ELR (cell line): ENCODE measurements at regions not wholly inside any gene's neighbourhood (a gene's known extent, or its start where the extent isn't known, plus 50 kb on each side); places are given as distances from the start of the nearest gene placed in this dataset.
"Not testable (repeated sequence)": the region's sequence is repeated elsewhere in the genome, so short reads cannot be mapped to it uniquely, and the experiment has no call there.

Experiments
- DNase-seq: peaks from one replicate; pipeline ENCODE4 v3.0.0-alpha.2; 2015; ENCODE audit warnings: low read depth

DNA sequence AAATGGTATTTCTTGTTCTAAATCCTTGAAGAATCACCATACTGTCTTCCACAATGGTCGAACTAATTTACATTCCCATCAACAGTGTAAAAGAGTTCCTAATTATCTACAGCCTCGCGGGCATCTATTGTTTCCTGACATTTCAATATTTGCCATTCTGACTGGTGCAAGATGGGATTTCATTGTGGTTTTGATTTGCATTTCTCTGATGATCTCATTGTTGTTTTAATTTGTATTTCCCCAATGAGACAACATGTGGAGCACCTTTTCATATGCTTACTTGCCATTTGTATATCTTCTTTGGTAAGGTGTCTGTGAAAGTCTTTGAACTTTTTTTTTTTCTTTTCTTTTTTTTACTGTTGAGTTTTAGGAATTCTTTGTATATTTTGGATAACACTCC lies 473.6 kb downstream of the KCTD16 start:
- DNase-seq: no peak

DNA sequence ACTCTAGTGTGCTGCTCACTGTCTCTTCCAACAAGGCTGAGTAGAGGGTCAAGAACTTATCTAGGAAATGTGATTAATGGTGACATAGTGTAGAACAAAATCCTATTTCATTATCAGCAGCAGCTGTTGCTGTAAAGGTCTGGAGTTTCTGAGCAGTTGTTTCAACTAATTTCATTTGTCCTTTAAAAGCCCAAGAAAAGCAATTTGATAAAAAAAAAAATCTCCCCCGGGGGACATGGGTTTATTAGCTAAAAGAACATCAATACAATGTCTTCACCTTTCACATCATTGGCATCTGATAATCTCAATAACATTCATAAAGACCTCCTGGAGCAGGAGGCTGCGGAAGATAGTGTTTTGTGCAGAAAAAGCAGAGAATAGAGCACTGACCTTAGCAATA lies 468.1 kb downstream of the KCTD16 start:
- no peak for DNase-seq

DNA sequence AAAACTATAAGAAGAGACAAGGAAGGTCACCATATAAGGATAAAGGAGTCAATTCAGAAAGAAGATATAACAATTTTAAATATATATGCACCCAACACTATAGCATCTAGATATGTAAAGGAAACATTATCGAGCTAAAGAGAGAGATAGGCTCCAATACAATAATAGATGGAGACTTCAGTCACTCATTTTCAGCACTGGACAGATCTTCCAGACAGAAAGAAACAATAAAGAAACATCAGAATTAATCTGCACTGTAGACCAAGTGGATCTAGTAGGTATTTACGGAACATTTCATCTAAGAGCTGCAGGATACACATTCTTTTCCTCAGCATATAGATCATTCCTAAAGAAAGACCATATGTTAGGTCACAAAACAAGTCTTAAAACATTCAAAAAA lies 463.5 kb downstream of the KCTD16 start:
- no peak for DNase-seq

DNA sequence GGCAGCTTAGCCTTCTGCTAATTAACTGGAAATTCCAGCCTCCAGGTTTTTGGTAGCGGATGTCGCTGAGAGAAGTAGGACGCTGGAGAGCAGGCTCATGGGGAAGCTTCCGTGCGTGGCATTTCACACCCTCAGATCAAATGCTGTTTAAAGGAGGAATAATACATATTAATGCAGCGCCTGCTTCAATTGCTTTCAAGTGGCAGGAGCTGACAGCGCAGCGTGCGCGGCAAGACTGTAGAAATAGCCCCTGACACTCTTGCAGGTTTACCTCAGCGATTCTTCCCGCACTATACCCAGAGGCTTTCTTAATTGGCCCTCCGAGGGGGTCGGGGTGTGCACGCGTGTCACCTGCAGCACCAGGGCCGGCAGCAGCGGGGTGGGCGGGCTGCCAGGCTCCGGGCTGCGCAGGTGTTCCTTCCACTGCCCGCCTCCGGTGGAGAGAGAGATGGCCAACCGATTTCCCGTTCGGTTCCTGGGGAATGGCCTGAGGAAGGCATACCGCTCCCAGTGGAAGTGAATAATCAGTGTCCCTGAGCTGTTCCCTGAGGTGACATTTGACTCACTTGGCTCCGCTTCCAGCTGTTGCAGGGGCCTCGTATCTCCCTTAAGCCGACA lies 427.9 kb downstream of the KCTD16 start:
- peak; percentile 2 for DNase-seq

DNA sequence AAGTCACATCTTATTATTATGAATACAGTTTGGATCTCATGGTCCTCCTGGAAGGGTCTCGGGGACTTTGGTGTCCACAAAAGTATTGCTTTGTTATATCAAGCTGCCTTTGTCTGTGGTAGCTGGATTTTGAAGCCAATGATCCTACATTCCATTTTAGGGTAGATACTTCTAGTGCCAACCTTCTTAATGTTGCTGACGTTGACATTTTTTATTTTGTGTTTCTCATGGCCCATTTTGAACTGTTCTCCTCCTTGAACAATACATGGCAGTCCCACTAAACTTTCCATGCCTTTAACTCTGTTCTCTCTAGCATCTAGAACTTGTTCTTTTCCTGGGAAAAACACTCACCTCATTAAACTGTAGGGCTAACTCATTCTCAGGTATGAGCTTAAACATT lies 425.8 kb downstream of the KCTD16 start:
- no peak for DNase-seq

DNA sequence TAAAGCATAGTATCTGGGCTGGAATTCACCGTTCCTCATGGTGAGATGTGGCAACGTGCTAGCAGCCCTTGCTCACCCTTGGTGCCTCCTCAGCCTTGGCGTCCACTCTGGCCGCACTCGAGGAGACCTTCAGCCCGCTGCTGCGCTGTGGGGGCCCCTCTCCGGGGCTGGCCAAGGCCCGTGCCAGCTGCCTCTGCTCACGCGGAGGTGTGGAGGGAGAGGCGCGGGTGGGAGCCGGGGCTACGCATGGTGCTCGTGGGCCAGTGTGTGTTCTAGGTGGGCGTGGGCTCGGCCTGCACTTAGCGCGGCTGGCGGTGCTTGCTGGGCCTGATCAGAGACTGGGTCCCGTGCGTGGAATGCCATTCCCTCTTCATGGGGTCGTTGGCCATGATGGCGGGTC lies 424.2 kb downstream of the KCTD16 start:
- DNase-seq: no peak

DNA sequence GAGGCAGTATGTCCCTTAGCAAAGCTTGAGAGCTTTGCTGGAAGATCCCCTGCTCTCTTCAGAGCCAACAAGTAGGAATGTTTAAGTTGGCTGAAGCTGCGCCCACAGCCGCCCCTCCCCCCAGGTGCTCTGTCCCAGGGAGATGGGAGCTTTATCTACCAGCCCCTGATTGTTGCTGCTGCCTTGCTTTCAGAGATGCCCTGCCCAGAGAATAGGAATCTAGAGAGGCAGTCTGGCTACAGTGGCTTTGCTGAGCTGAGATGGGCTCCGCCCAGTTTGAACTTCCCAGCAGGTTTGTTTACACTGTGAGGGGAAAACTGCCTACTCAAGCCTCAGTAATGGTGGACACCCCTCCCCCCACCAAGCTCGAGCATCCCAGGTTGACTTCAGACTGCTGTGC lies 423.6 kb downstream of the KCTD16 start:
- not testable (repeated sequence) for DNase-seq

DNA sequence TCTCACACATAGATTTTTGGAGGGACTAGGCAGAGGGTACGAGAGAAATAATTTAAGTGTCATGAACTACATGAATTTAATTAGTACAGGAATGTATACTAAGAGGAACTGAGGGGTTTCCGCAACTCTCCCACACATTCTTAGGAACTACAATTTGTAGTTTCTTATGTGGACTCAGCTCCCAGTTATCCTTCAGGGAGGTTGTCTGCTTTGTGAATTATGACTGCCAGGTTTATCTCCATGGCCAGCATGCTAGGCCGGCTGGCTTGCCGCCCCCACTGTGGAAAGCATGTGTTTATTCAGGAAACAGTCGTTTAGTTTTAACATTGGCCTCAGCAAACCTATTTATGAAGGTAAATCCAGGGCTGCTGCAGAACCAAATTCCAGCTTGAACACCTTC lies 415.0 kb downstream of the KCTD16 start:
- DNase-seq: no peak

DNA sequence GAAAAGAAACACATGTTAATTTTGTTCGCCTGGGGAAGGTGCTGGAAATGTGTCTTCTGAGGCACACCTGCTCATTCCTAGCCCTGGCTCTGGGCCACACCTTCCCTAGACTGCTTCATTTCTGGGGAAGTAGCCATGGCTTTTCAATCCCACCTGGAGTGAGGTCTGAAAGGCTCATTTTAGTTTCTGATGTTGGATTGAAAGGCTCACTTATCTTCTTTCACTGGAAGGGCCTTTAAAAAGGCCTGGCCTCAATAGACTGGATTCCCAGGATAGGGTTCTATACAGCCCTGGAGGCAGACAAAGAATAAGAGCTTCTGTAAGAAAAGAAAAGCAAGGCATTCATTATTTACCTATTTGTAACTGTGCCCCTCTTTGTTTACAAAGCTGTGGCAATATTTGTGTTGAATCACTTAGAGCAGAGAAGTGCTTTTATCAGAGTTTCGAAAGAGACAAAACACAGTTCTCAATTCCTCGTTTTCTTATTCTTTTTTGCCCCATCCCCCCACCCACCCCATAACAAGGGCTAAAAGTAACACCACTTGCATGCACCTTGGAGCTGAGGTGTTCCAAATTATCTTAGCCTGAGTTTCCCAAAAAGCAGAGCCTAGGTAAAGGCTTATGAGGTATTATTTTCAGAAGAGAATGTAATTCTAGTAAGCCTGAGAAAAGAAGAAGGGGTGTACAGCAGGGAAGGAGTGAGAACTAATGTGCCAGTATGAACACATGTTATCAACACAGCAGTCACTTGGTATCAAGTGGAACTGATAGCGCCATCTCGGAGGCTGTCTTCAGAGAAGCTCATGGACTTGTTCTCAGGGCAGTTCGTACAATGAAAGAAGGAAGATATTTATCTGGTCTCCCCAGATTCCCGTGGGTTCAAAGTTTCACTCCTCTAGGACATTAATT lies 413.1 kb downstream of the KCTD16 start:
- no peak for DNase-seq

DNA sequence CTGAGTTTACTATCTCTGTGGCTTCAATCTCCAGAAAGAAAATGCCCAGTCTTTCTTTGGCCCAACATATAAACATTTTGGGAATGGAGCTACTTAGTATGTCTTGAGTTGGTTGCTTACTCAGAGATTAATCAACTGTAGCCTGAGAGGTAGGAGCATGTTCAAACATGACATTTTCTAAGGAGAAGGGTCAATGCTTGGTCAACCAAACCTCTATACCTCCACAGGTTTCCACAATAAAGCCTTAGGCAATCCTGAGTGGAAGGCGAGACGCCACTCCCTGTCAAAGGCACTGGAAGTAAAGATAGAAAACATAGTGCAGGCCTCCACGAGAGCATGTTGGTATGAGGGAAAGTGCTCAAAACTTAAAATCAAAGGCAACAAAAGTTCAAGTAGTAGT lies 411.4 kb downstream of the KCTD16 start:
- no peak for DNase-seq

DNA sequence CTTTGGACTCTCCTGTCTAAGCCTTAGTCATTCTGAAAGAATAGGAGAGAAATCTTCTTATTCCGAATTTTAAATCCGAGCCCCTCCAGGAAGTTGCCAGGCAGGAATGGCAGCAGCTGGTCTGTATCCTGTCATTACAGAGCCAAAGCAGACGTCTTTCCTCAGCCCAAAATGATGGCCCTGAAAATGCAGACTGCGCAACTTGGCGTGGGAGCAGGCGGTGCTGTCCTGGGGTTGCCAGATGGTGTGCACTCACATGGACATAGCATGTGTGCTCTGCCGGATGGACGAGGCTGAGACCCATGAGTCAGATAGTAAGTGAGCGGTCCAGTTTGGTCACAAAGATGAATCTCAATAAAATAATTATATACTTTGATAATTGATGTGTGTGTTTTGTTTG lies 410.4 kb downstream of the KCTD16 start:
- no peak for DNase-seq

DNA sequence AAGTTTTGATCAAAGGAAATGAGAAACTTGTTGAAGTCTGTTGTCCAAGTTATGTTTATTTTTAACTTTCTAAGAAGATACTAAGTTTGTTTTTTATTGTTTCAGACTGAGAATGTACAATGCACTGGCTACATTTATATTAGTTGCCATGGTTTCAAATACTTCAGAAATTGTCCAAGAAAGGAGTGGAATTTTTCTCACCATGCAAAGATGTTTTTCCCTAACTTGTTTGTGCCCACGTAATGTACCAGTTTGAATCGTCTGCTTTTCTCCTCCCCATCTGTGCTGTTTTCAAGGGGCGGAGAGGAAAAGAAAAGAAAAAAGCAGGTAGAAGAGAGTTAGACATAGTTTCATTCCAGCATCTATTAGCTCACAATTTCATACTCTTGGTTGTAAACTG lies 407.0 kb downstream of the KCTD16 start:
- DNase-seq: no peak

DNA sequence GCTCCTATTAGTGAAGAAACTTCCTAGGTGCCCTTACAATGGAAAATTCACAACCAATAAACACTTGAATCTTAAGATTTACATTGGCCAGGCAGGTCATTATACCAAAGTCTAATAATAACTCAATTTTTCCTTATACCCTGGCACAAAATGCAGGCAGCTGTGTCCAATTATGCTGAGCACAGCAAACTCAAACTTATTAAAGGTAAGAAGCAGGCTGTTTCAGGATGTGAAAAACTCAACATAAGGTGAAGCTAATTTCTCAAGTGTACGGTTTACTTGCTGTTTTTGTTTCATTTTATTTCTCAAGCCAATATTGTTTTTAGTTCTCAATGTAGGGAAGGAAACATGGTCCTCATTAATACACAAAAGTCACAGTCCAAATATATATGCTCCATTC lies 405.1 kb downstream of the KCTD16 start:
- DNase-seq: no peak

DNA sequence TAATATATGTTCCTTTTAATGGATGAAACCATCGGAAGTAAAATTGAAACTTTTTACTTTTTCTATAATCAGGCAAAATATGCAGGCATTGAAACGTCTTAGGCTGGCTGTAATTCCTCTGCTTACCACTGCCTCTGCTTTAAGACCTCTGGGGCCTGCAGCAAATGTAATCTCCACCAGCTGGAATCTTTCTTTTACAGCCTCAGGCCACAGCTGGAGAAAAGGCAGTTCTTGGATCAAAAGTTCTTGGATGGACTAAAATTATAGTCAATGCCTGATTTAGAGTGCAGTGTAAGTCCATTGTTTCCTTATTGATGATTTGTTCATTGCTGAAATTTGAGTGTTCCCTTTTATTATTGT lies 396.7 kb downstream of the KCTD16 start:
- DNase-seq: peak; percentile 80

DNA sequence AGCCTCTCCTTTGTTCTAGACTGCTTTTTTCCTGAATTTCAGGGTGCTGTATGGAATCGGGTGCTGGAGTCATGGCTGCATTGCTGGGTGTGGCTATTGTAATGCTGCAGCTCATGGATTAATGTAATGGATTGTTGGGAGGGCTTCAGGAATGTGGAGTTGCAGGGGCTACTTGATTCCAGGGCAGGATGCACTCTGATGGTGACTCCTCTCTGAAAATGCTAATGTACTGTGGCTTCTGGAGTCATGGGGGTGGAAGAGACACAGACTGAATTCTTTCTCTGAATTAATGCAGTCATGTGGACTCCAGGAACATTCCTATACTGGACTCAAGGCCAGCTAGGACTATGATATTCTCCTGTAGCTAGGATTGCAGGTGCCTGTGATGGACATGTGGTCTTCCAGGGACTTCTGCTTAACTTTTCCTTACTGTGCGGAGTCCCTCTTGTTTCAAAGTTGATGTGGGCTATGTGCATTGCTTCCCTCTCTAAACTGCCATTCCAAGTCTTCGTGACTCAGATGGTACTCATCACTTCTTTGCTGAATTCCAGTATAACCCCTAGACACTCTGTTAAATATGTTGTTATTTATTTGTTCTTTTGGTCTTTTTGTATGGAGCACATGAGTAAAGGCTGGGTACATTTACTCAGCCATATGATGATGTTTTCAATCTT lies 396.2 kb downstream of the KCTD16 start:
- DNase-seq: peak; percentile 90

DNA sequence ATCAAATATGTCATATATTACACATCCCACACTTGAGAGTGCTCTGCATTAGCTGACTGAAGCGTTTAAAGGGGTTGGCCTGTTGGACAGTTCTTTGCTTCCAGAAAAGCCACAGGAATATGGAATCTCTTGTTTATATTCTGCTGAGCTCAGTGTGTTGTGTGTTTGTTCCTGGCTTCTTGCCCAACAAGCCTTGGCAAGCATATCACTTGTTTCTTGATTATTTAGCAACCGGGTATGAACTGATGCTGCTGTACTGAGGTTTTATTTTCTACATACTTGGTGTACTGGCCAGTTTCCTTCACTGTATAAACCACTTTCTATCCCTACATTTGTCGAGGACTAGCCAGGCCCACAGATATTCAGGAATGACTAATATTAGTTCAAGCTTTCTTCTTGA lies 378.9 kb downstream of the KCTD16 start:
- peak; percentile 8 for DNase-seq

DNA sequence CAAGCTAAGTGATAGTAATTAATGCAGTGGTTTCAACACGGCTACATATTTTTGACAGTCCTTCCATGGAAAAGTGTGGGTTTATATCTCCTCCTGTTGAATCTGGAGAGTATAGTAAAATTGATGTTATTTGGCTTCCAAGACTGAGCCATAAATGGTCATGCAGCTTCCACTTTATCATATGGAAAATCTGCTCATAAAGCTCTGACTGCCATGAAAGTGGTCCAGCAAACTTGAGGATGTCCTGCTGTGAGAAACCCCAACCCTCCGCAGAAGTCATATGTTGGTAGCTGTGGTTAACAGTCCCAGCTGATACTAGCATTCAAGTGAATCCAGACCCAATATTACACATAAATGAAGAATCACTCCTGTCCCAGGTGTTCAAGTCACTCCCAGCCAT lies 378.3 kb downstream of the KCTD16 start:
- no peak for DNase-seq

DNA sequence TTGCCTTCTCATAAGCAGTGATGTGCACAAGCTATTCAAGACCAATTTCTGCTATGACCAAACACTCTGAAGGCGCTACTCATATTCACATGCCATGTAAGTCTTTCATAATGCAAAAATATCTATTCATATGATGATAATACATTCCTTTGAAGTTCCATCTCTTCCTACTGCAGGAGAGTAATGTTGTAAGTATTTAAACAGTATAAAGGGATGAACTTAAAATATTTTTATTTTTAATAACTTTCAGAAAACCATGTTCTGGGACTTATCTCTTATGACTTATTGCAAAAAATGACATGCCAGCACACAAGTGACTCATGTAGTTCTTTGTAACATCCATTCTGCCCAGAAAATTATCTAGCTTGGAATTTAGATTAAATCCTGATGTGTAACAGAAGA lies 376.4 kb downstream of the KCTD16 start:
- DNase-seq: no peak

DNA sequence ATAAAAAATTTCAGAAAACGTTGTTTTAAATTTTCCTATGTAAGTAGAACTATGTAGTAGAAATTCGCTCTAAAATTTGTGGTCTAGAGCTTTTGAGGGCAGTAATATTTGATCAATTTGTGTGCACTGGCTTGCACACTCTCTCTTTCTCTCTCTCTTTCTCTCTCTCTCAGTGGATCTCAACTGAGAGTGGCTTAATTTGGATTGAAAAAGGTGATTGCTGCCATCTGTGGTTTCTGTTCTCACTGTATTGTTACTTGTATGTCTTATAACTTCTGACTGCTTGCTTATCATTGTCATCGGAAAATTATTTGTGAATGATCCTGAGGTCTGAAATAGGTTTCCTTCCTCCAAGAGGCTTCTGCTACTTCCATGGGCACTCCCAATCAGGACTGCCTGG lies 368.2 kb downstream of the KCTD16 start:
- DNase-seq: no peak
